ENCODE measurements at regions not wholly inside any gene's neighbourhood (a gene's known extent, or its start where the extent isn't known, plus 50 kb on each side); places are given as distances from the start of the nearest gene placed in this dataset.
"Not testable (repeated sequence)": the region's sequence is repeated elsewhere in the genome, so short reads cannot be mapped to it uniquely, and the experiment has no call there.

GRCh38 chr13:70995338-70995737 is 871.7 kb downstream of the DACH1 start:
- Mint-ChIP-seq H3K36me3 (ENCODE audit: low read depth) (no peaks in the 10 kb centered on the region), H3K9me3 (ENCODE audit: low read depth) (peaks cover 8% of the 10 kb centered on the region), H3K27me3 (ENCODE audit: low read depth) (no peaks in the 10 kb centered on the region), H3K4me3 (ENCODE audit: unreplicated experiment) (no peak overlapping the region), H3K4me1 (ENCODE audit: low read depth) (peaks cover 4% of the 10 kb centered on the region), H3K27ac (ENCODE audit: unreplicated experiment) (no peak overlapping the region)
- no peak for TF ChIP-seq CTCF (IDR thresholded peaks at IDR 0.05)
- no peak for DNase-seq (ENCODE audit: low spot score)

- no peaks in the 10 kb centered on the region for H3K27me3 Mint-ChIP-seq (ENCODE audit: low read depth)
- TF ChIP-seq CTCF (IDR thresholded peaks at IDR 0.05): no peak
- no peak for DNase-seq (ENCODE audit: low spot score)
- peaks cover 4% of the 10 kb centered on the region for H3K4me1 Mint-ChIP-seq (ENCODE audit: low read depth)
- peaks cover 8% of the 10 kb centered on the region for H3K9me3 Mint-ChIP-seq (ENCODE audit: low read depth)
- no peak overlapping the region for H3K27ac Mint-ChIP-seq (ENCODE audit: unreplicated experiment)
- no peaks in the 10 kb centered on the region for H3K36me3 Mint-ChIP-seq (ENCODE audit: low read depth)
- H3K4me3 Mint-ChIP-seq (ENCODE audit: unreplicated experiment): no peak overlapping the region
Observed at GRCh38 chr13:70994191-70994590, 872.8 kb downstream of the DACH1 start.

DNA sequence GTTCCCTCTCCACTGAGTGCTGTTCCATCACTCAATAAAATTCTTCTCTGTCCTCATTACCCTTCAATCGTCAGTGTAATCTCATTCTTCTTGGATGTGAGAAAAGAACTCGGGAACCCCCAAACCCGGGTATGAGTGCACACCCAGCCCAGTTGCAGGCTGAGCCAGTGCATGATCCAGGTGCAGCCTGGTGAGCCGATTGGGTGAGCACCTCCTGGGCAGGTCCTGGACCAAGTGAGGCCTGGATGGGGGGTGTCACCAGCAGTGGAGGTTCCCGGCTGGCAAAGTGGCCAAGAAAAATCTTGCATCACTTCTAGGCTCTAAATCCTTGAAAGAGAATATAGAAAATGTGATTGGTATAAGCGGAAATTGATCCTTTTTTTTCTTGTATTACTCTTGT is 878.8 kb upstream of the KLHL1 start:
- H3K4me3 Mint-ChIP-seq (ENCODE audit: unreplicated experiment): no peak overlapping the region
- no peaks in the 10 kb centered on the region for H3K9me3 Mint-ChIP-seq (ENCODE audit: low read depth)
- no peaks in the 10 kb centered on the region for H3K4me1 Mint-ChIP-seq (ENCODE audit: low read depth)
- no peak overlapping the region for H3K27ac Mint-ChIP-seq (ENCODE audit: unreplicated experiment)
- H3K36me3 Mint-ChIP-seq (ENCODE audit: low read depth): no peaks in the 10 kb centered on the region
- H3K27me3 Mint-ChIP-seq (ENCODE audit: low read depth): no peaks in the 10 kb centered on the region
- no peak for DNase-seq (ENCODE audit: low spot score)
- TF ChIP-seq CTCF (IDR thresholded peaks at IDR 0.05): no peak

- TF ChIP-seq CTCF (IDR thresholded peaks at IDR 0.05): no peak
Observed at GRCh38 chr13:70985371-70985770, 877.1 kb upstream of the KLHL1 start.

DNA sequence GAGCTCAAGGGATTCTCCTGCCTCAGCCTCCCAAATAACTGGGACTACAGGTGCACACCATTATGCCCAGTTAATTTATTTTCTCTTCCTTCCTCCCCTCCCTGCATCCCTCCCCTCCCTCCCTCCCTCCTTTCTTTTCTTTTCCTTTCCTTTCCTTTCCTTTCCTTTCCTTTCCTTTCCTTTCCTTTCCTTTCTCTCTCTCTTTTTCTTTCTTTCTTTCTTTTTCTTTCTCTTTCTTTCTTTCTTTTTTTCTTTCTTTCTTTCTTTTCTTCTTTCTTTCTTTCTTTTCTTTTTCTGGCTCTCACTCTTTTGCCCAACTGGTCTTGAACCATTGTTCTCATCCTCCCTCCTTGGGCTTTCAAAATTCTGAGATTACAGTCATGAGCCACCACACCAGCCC is 873.0 kb upstream of the KLHL1 start:
- DNase-seq (ENCODE audit: low spot score); H3K4me1 Mint-ChIP-seq (ENCODE audit: low read depth); H3K9me3 Mint-ChIP-seq (ENCODE audit: low read depth); H3K27me3 Mint-ChIP-seq (ENCODE audit: low read depth); H3K4me3 Mint-ChIP-seq (ENCODE audit: unreplicated experiment); H3K36me3 Mint-ChIP-seq (ENCODE audit: low read depth); H3K27ac Mint-ChIP-seq (ENCODE audit: unreplicated experiment): not testable (repeated sequence)

More at GRCh38 chr13:70985371-70985770, 877.1 kb upstream of the KLHL1 start:
- no peaks in the 10 kb centered on the region for H3K27me3 Mint-ChIP-seq (ENCODE audit: low read depth)
- DNase-seq (ENCODE audit: low spot score): no peak
- H3K36me3 Mint-ChIP-seq (ENCODE audit: low read depth): no peaks in the 10 kb centered on the region
- no peaks in the 10 kb centered on the region for H3K4me1 Mint-ChIP-seq (ENCODE audit: low read depth)
- H3K4me3 Mint-ChIP-seq (ENCODE audit: unreplicated experiment): no peak overlapping the region
- no peaks in the 10 kb centered on the region for H3K9me3 Mint-ChIP-seq (ENCODE audit: low read depth)
- H3K27ac Mint-ChIP-seq (ENCODE audit: unreplicated experiment): no peak overlapping the region

GRCh38 chr13:70969321-70969720 is 861.1 kb upstream of the KLHL1 start:
- Mint-ChIP-seq H3K27ac (ENCODE audit: unreplicated experiment) (no peak overlapping the region), H3K4me1 (ENCODE audit: low read depth) (no peaks in the 10 kb centered on the region), H3K36me3 (ENCODE audit: low read depth) (no peaks in the 10 kb centered on the region), H3K9me3 (ENCODE audit: low read depth) (peaks cover 4% of the 10 kb centered on the region), H3K27me3 (ENCODE audit: low read depth) (no peaks in the 10 kb centered on the region), H3K4me3 (ENCODE audit: unreplicated experiment) (no peak overlapping the region)
- DNase-seq (ENCODE audit: low spot score): no peak
- no peak for TF ChIP-seq CTCF (IDR thresholded peaks at IDR 0.05)
